Upper lobe of left lung (tissue), 4 donors: ENCODE measurements at regions not wholly inside any gene's neighbourhood (a gene's known extent, or its start where the extent isn't known, plus 50 kb on each side); places are given as distances from the start of the nearest gene placed in this dataset.

Experiments
- CTCF ChIP-seq, 6 experiments: fragments of 450-650 bp in 4 of 6; fragments of 200-600 bp in 2 of 6; sonication (generic) in 2 of 6; IDR thresholded peaks; one replicate each; pipeline ENCODE4 v1.5.1; 2016 to 2019; ENCODE audit warnings: antibody characterized with exemption in 6 of 6
- EP300 ChIP-seq, 4 donors: sonication (generic); formaldehyde crosslinking; IDR thresholded peaks; one replicate each; pipeline ENCODE4 v1.5.1; 2017; ENCODE audit warnings: antibody characterized with exemption in 4 of 4, control low read depth in 2 of 4
- POLR2A ChIP-seq, 4 donors: fragments of 450-650 bp; IDR thresholded peaks; one replicate each; pipeline ENCODE4 v1.5.1; 2016 to 2017; ENCODE audit warnings: antibody characterized with exemption in 4 of 4, mild to moderate bottlenecking in 2 of 4
- POLR2AphosphoS5 ChIP-seq, 2 donors: sonication (generic); formaldehyde crosslinking; IDR thresholded peaks; one replicate each; pipeline ENCODE4 v1.5.1; 2017; ENCODE audit warnings: antibody characterized with exemption in 2 of 2

- TF ChIP-seq CTCF (IDR thresholded peaks at IDR 0.05) (no peak), EP300 (IDR thresholded peaks at IDR 0.05) (no peak), POLR2A (IDR thresholded peaks at IDR 0.05) (no peak), POLR2AphosphoS5 (IDR thresholded peaks at IDR 0.05) (no peak)
Observed at GRCh38 chr10:117627561-117627960, 85.0 kb downstream of the EMX2 start.
